ENCODE measurements at regions not wholly inside any gene's neighbourhood (a gene's known extent, or its start where the extent isn't known, plus 50 kb on each side); places are given as distances from the start of the nearest gene placed in this dataset.

GRCh38 chr16:58855291-58855863, 121.3 kb upstream of the GOT2 start:
- Histone ChIP-seq H3K27me3 (ENCODE audit: control insufficient read depth in 1 of 2, insufficient read depth in 2 of 2, low read length in 2 of 2) (peaks cover 0 to 2% of the 10 kb centered on the region in 2 experiments; a peak in 1 of 5 replicates), H4K20me1 (ENCODE audit: insufficient read depth, low read length) (no peaks in the 10 kb centered on the region), H3K36me3 (replicated peaks in 1 of 2; ENCODE audit: control insufficient read depth in 1 of 2, insufficient read depth in 2 of 2, low read length in 2 of 2) (no peaks in the 10 kb centered on the region), H2AFZ (ENCODE audit: low read length) (no peak overlapping the region), H3K4me2 (ENCODE audit: low read depth, low read length) (no peak overlapping the region), H3K4me1 (ENCODE audit: insufficient read depth, low read length) (peaks cover 3% of the 10 kb centered on the region; the same call in 1 of the 2 replicates), H3K9ac (ENCODE audit: insufficient read depth, low read depth, low read length) (no peak overlapping the region), H3K27ac (ENCODE audit: extremely low read length, insufficient read depth, low read length) (no peak overlapping the region), H3K4me3 (replicated peaks in 1 of 3; ENCODE audit: insufficient read depth in 1 of 3, low read depth in 2 of 3, low read length in 3 of 3) (no peak overlapping the region), H3K79me2 (ENCODE audit: insufficient read depth, low read length) (no peaks in the 10 kb centered on the region), H3K9me3 (ENCODE audit: low read length) (no peaks in the 10 kb centered on the region)
- WGBS (ENCODE audit: low lambda C conversion rate): 18% methylated on average over 5 of the region's 5 CpGs
- DNase-seq (ENCODE audit: low spot score) (no peak), FAIRE-seq (no peak), ATAC-seq (no peak)
- ChIA-PET POLR2A (no interaction called here), CTCF (ENCODE audit: low intra/inter-chr PET ratio, low total read pairs) (no interaction called here)
- intact Hi-C loops (cut with micrococcal nuclease; ENCODE audit: unreplicated experiment) (no loop called here), in situ Hi-C loops (cut with HindIII; ENCODE audit: extremely low pct_ligation_motif_present, low pct_unique_long_range_greater_than_20kb) (no loop called here)
- BruUV-seq (replicated peaks): no TSS peak
- no peak for TF ChIP-seq ZNF407 (CRISPR knock-in tag; IDR thresholded peaks at IDR 0.05; ENCODE audit: not compliant biosample characterization)
- TF ChIP-seq ZFP41 (CRISPR knock-in tag; IDR thresholded peaks at IDR 0.05; ENCODE audit: borderline replicate concordance): no peak
- no peak for TF ChIP-seq PRDM15 (CRISPR knock-in tag; IDR thresholded peaks at IDR 0.05)
- no peak for TF ChIP-seq ZNF276 (CRISPR knock-in tag; IDR thresholded peaks at IDR 0.05; ENCODE audit: low read depth)

All from HepG2 (cell line).